SK-N-SH (cell line): ENCODE measurements at regions not wholly inside any gene's neighbourhood (a gene's known extent, or its start where the extent isn't known, plus 50 kb on each side); places are given as distances from the start of the nearest gene placed in this dataset.

Source experiments
- CTCF ChIA-PET: fragments of 300-600, 350-600 bp; formaldehyde crosslinking; extraction: SDS; loops from one replicate; lab custom pipeline; 2021; lab: Yijun Ruan, JAX
- POLR2A ChIA-PET: fragments of 350-600 bp; sonication (Branson Sonifier 250); formaldehyde crosslinking; extraction: SDS; loops from one replicate; lab custom pipeline; 2020; ENCODE audit warnings: antibody characterized with exemption, inconsistent platforms; lab: Yijun Ruan, JAX
- DNase-seq: peaks from one replicate; pipeline ENCODE4 v3.0.0; 2012
- H2AFZ ChIP-seq: fragments of 200-600 bp; sonication (generic); 2 replicates; pipeline ENCODE4 v1.8.1; 2016; ENCODE audit warnings: antibody characterized with exemption, mild to moderate bottlenecking, low read depth
- H3F3A ChIP-seq: fragments of 200-600 bp; sonication (generic); replicated peaks from 2 replicates; pipeline ENCODE3; 2016; ENCODE audit warnings: antibody characterized with exemption, mild to moderate bottlenecking; ENCODE audit not compliant: insufficient read depth
- H3K27ac ChIP-seq, 2 experiments: fragments of 200-500 bp in 1 of 2; fragments of 200-600 bp in 1 of 2; sonication (Bioruptor generic) in 1 of 2; sonication (generic), shearing (Covaris generic) in 1 of 2; 2 replicates each; pipeline versions ENCODE4 v1.5.1 to v1.6.1; 2014 to 2016; ENCODE audit warnings: low read depth in 2 of 2, inconsistent platforms in 1 of 2, low read length in 1 of 2, mild to moderate bottlenecking in 1 of 2, mixed read lengths in 1 of 2
- H3K27me3 ChIP-seq: fragments of 200-600 bp; sonication (generic), shearing (Covaris generic); 2 replicates; pipeline ENCODE4 v1.6.1; 2016; ENCODE audit warnings: mixed run types; ENCODE audit not compliant: insufficient read depth
- H3K36me3 ChIP-seq, 2 experiments: fragments of 200-500 bp in 1 of 2; fragments of 200-600 bp in 1 of 2; sonication (Bioruptor generic) in 1 of 2; sonication (generic) in 1 of 2; replicated peaks in 1 of 2; 2 replicates each; pipeline versions ENCODE3 to v1.5.1; 2014 to 2016; ENCODE audit warnings: low read length in 1 of 2, mild to moderate bottlenecking in 1 of 2; ENCODE audit not compliant: insufficient read depth in 2 of 2, control insufficient read depth in 1 of 2
- H3K4me1 ChIP-seq, 2 experiments: fragments of 200-500 bp in 1 of 2; fragments of 200-600 bp in 1 of 2; sonication (Bioruptor generic) in 1 of 2; sonication (generic), shearing (Covaris generic) in 1 of 2; 2 replicates each; pipeline versions ENCODE4 v1.5.1 to v1.6.1; 2014 to 2016; ENCODE audit warnings: low read depth in 1 of 2, low read length in 1 of 2, mixed run types in 1 of 2; ENCODE audit not compliant: insufficient read depth in 2 of 2, control insufficient read depth in 1 of 2
- H3K4me2 ChIP-seq: fragments of 200-600 bp; sonication (generic), shearing (Covaris generic); 2 replicates; pipeline ENCODE4 v1.6.1; 2017; ENCODE audit warnings: mixed run types
- H3K4me3 ChIP-seq, 2 experiments: fragments of 200-500 bp in 1 of 2; fragments of 200-600 bp in 1 of 2; sonication (Bioruptor generic) in 1 of 2; sonication (generic), shearing (Covaris generic) in 1 of 2; 2 replicates each; pipeline versions ENCODE4 v1.5.1 to v1.8.1; 2014 to 2016; ENCODE audit warnings: low read depth in 2 of 2, inconsistent platforms in 1 of 2, low read length in 1 of 2, mild to moderate bottlenecking in 1 of 2, mixed read lengths in 1 of 2, moderate library complexity in 1 of 2
- H3K79me2 ChIP-seq: fragments of 200-600 bp; sonication (generic); 2 replicates; pipeline ENCODE4 v1.8.1; 2017; ENCODE audit warnings: mild to moderate bottlenecking; ENCODE audit not compliant: insufficient read depth
- H3K9ac ChIP-seq: fragments of 200-600 bp; sonication (generic); 2 replicates; pipeline ENCODE4 v1.6.1; 2017; ENCODE audit warnings: mixed run types
- H3K9me2 ChIP-seq: fragments of 200-600 bp; sonication (generic); 2 replicates; pipeline ENCODE4 v1.6.1; 2017; ENCODE audit warnings: mixed run types
- H3K9me3 ChIP-seq: fragments of 200-600 bp; sonication (generic); 2 replicates; pipeline ENCODE4 v1.6.1; 2017; ENCODE audit warnings: mixed run types, mild to moderate bottlenecking, moderate library complexity
- H4K20me1 ChIP-seq: fragments of 200-600 bp; sonication (generic); 2 replicates; pipeline ENCODE4 v1.6.1; 2017; ENCODE audit warnings: mild to moderate bottlenecking, mixed run types; ENCODE audit not compliant: insufficient read depth
- ELF1 ChIP-seq: IDR thresholded peaks from 2 replicates; pipeline ENCODE4 v1.4.0; 2012
- EP300 ChIP-seq, 2 experiments: IDR thresholded peaks; 2 replicates each; pipeline versions ENCODE4 v1.4.0 to v1.6.1; 2012; ENCODE audit warnings: borderline replicate concordance in 1 of 2, low read depth in 1 of 2, low read length in 1 of 2
- EZH2phosphoT487 ChIP-seq: fragments of 200-600 bp; sonication (generic); IDR thresholded peaks from 2 replicates; pipeline ENCODE4 v1.6.1; 2017; ENCODE audit warnings: low read depth, mixed run types, mild to moderate bottlenecking, antibody characterized with exemption, moderate library complexity, borderline replicate concordance
- FOSL2 ChIP-seq: IDR thresholded peaks from 2 replicates; pipeline ENCODE4 v1.4.0; 2012; ENCODE audit warnings: low read depth, mild to moderate bottlenecking, moderate library complexity, borderline replicate concordance
- FOXJ3 ChIP-seq: sonication (generic); formaldehyde crosslinking; IDR thresholded peaks from 2 replicates; pipeline ENCODE4 v1.5.1; 2020; ENCODE audit warnings: mild to moderate bottlenecking, missing genetic modification reagents
- IRF3 ChIP-seq: fragments of 150-350 bp; IDR thresholded peaks from 2 replicates; pipeline ENCODE4 v1.6.1; 2016; ENCODE audit warnings: mild to moderate bottlenecking, low read depth, low read length
- MAX ChIP-seq: IDR thresholded peaks from 2 replicates; pipeline ENCODE4 v1.4.0; 2012; ENCODE audit warnings: low read depth
- NFIC ChIP-seq: IDR thresholded peaks from 2 replicates; pipeline ENCODE4 v1.4.0; 2012; ENCODE audit warnings: borderline replicate concordance
- TEAD4 ChIP-seq: IDR thresholded peaks from 2 replicates; pipeline ENCODE4 v1.4.0; 2012; ENCODE audit warnings: mild to moderate bottlenecking, borderline replicate concordance; ENCODE audit not compliant: insufficient read depth
- YY1 ChIP-seq: IDR thresholded peaks from 2 replicates; pipeline ENCODE4 v1.4.0; 2012; ENCODE audit warnings: low read depth, mild to moderate bottlenecking
- ZBTB33 ChIP-seq: IDR thresholded peaks from 2 replicates; pipeline ENCODE4 v1.4.0; 2012; ENCODE audit warnings: low read depth, borderline replicate concordance
- WGBS: methylation state at CpG from one replicate; pipeline ENCODE4 v1.1.6; 2017; ENCODE audit warnings: low lambda C conversion rate; 5-methylcytosine and 5-hydroxymethylcytosine counted together

- 34% methylated on average over 2 of the region's 2 CpGs for WGBS
- H3K4me1 ChIP-seq, result no peaks in the 10 kb centered on the region
- H3K9ac ChIP-seq, result no peak overlapping the region
- no peaks in the 10 kb centered on the region for H3F3A ChIP-seq
- H3K36me3 ChIP-seq, result no peaks in the 10 kb centered on the region
- H2AFZ ChIP-seq, result no peak overlapping the region
- H3K9me2 ChIP-seq, result no peaks in the 10 kb centered on the region
- POLR2A ChIA-PET, result no interaction called here
- DNase-seq, result no peak
- H4K20me1 ChIP-seq, result no peaks in the 10 kb centered on the region
- TF ChIP-seq EP300 (IDR thresholded peaks at IDR 0.05; ENCODE audit: borderline replicate concordance in 1 of 2, low read depth in 1 of 2, low read length in 1 of 2) (no peak), YY1 (no peak), FOXJ3 (CRISPR knock-in tag) (no peak)
- no peaks in the 10 kb centered on the region for H3K79me2 ChIP-seq
- no peak overlapping the region for H3K4me2 ChIP-seq
- H3K27me3 ChIP-seq, result no peaks in the 10 kb centered on the region
- CTCF ChIA-PET, result no interaction called here
- no peak overlapping the region for H3K4me3 ChIP-seq
- H3K27ac ChIP-seq, result no peak overlapping the region
- H3K9me3 ChIP-seq, result no peaks in the 10 kb centered on the region
Observed at GRCh38 chr3:95514260-95514659, 1300.1 kb upstream of the EPHA6 start.

GRCh38 chr3:95521396-95521795, 1293.0 kb upstream of the EPHA6 start:
- H3K27me3 ChIP-seq, result no peaks in the 10 kb centered on the region
- H3K36me3 ChIP-seq, result no peaks in the 10 kb centered on the region
- ChIA-PET CTCF (no interaction called here), POLR2A (no interaction called here)
- no peak overlapping the region for H3K9ac ChIP-seq
- H3K9me2 ChIP-seq, result no peaks in the 10 kb centered on the region
- no peaks in the 10 kb centered on the region for H3F3A ChIP-seq
- H4K20me1 ChIP-seq, result no peaks in the 10 kb centered on the region
- no peak for TF ChIP-seq NFIC
- no peak for TF ChIP-seq MAX
- no peak for TF ChIP-seq FOSL2
- no peak for TF ChIP-seq EZH2phosphoT487
- TF ChIP-seq ZBTB33, result no peak
- TF ChIP-seq TEAD4, result no peak
- TF ChIP-seq ELF1, result no peak
- no peak for TF ChIP-seq IRF3
- H2AFZ ChIP-seq, result no peak overlapping the region
- H3K4me2 ChIP-seq, result no peak overlapping the region
- no peak overlapping the region for H3K27ac ChIP-seq
- 30% methylated on average over 2 of the region's 2 CpGs for WGBS
- H3K9me3 ChIP-seq, result no peaks in the 10 kb centered on the region
- no peak for DNase-seq
- H3K4me1 ChIP-seq, result no peaks in the 10 kb centered on the region
- no peaks in the 10 kb centered on the region for H3K79me2 ChIP-seq
- no peak overlapping the region for H3K4me3 ChIP-seq
